NCI-H748 treated with DMSO at 0.1 percent for 48 hours (cell line): ENCODE measurements at regions not wholly inside any gene's neighbourhood (a gene's known extent, or its start where the extent isn't known, plus 50 kb on each side); places are given as distances from the start of the nearest gene placed in this dataset.
A peak's percentile ranks its signal among the peaks of the same experiment; 100 is the strongest.
"Not testable (repeated sequence)": the region's sequence is repeated elsewhere in the genome, so short reads cannot be mapped to it uniquely, and the experiment has no call there.

ENCODE experiments used
- DNase-seq: peaks from one replicate; lab custom pipeline; 2025; lab: John Stamatoyannopoulos, UW

DNA sequence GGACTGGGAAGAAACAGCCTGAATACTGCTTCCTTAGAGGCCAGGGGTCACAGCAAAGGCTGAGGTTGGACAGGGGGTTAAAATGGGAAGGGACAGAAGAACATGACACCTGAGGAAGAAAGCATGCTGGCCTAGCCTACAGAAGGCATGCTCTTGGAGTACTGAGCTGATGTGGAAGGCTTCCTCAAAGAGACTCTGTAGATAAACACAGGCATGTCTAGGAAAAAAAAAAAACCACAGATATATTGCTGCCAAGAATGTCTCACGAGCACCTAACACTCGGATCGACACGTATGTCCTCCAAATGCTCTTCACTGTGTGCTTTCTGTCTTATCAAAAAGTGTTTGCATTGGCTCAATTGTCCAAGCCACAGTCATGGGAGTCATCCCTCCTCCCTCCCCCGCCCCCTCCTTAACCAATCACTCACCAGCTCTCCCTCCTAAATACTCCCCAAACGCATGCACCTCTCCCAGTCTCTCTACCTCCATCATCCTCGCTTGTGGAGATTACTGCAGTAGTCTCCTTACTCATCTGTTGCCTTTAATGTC lies 101.1 kb upstream of the LRFN2 start:
- no peak for DNase-seq

DNA sequence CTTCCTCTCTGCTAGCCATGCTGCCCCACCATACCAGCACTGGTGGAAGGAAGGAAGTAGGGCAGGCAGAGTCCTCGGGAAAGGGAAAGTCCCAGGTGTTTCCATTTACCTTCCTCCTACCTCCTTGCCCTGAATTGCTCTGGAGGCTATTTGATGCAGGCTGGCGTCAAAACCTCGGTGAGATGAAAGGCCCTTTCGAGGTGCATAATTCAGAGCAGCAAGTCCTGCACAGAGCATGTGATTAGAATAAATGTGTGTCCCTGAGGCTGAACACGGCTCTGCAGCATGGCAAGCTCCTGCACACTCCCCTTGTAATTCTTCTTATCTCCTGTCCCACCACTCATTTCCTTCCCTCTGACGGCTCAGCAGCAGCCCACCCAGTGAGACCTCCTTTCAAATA lies 98.7 kb upstream of the LRFN2 start:
- DNase-seq: no peak

- DNase-seq: no peak
Observed at GRCh38 chr6:40681622-40682021, 94.5 kb upstream of the LRFN2 start.

GRCh38 chr6:40678941-40679340 lies 91.8 kb upstream of the LRFN2 start:
- DNase-seq: no peak

DNA sequence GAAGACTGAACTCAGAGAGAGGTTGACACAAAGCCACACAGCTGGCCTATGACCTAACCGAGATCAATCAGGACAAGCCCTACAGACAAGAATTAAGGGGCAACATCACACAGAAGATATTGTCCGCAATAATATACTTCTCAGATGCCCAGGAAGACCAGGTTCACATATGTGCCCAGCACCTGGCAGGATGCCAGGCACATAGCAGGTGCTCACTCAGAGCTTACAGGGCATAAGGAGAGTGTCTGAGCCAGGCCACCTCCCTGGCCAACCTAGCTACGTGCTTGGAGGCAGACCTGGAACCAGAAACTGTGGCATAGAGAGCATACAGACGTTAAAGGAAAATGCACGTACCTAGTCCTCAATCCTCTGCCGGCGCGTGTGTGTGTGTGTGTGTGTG lies 87.0 kb upstream of the LRFN2 start:
- no peak for DNase-seq

DNA sequence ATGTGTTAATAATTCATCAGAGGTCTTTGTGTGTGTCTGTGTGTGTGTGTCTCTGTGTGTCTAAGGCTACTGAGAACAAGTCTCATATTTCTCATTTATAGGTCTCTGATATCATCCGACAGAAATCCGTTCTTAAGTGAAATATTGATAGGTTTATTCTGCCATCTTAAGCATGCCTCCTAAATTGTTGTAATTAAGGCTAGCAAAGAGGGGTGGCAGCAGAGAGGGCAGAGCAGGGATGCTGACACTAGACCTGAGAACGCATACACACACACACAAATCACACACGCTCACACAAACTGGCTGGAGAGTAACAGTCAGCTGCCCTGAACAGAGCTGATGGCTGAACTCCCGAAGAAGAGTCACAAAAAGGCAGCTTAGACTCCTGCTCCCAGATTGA lies 84.9 kb upstream of the LRFN2 start:
- peak; percentile 83 for DNase-seq

GRCh38 chr6:40671694-40672050 lies 84.5 kb upstream of the LRFN2 start:
- DNase-seq: peak; percentile 81

DNA sequence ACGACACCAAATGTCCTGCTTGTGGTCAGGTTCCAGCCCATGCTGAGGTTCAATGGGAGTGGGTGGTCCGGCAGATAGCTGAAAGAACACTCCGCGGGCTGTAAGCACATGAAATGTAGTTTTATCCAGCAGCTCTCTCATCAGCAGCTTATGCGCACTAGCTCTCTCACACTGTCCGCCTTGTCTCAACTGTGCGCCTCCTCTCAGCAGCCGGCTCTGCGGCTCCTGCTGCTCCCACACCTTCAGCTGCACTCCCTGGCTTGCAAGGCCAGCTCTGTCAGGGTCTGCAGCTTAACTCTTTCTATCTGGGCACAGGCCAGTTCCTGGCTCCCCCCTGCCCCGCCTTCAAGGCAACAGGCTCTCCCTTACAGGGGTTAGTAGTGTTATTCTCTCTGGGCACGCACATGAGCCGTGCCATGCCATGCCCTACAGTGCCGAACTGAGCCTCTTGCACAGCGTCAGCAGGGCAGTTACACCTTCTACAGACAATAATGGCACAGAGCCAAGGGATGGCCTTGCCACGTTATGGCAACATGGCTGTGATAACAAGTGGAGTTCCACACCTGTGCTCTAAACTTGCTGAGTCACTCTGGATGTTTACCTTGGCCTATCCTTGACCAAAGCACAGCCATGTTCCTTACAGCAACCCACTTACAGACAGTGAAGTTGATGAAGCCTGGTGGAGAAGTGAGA lies 84.0 kb upstream of the LRFN2 start:
- peak; percentile 80 for DNase-seq

GRCh38 chr6:40669343-40669742 lies 82.2 kb upstream of the LRFN2 start:
- DNase-seq: no peak

GRCh38 chr6:40668203-40668602 lies 81.0 kb upstream of the LRFN2 start:
- no peak for DNase-seq

GRCh38 chr6:40666530-40666929 lies 79.4 kb upstream of the LRFN2 start:
- DNase-seq: no peak

GRCh38 chr6:40661726-40662125 lies 74.6 kb upstream of the LRFN2 start:
- DNase-seq: no peak

- not testable (repeated sequence) for DNase-seq
Observed at GRCh38 chr6:40656772-40657171, 69.6 kb upstream of the LRFN2 start.

DNA sequence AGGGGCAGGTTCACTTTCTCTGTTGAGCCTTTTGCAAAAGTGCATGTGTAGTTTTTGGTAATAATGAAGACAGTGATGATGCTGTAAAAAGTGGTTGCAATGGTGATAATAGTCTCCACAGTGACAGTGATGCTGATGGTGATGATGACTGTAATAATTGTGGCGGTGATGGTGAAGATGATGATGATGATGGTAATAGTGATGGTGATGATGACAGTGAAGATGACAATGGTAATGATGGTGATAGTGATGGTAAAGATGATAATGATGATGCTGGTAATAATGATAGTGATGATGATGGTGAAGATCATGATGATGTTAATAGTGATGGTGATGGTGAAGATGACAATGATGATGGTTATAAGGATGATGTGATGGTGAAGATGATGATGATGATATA lies 67.7 kb upstream of the LRFN2 start:
- no peak for DNase-seq

- no peak for DNase-seq
Observed at GRCh38 chr6:40645043-40645442, 57.9 kb upstream of the LRFN2 start.

GRCh38 chr6:40642837-40643236 lies 55.7 kb upstream of the LRFN2 start:
- DNase-seq: no peak

DNA sequence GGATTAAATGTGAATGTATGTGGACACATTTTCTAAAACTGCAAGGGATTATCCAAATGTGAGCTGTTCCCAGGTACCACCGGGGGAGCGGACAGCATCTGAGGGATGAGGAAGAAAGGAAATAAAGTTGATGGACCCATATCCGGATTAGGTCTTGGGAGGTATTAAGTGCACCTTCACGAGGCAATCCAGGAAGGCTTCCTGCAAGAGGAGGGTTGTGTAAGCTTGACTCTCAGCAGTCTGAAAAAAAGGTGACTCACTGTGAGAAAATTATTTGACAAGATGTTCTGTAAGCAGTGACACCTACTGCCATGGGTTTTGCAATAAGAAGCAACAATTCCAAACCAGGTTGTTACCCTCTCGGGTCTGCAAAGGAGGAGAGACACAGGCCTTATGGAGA lies 55.0 kb upstream of the LRFN2 start:
- DNase-seq: no peak

GRCh38 chr6:40640599-40641227 lies 53.5 kb upstream of the LRFN2 start:
- DNase-seq: no peak
